Activated CD8-positive, alpha-beta T cell treated with anti-CD3 and anti-CD28 coated beads for 36 hours (primary cell): ENCODE measurements at regions not wholly inside any gene's neighbourhood (a gene's known extent, or its start where the extent isn't known, plus 50 kb on each side); places are given as distances from the start of the nearest gene placed in this dataset.

Source experiments
- ATAC-seq: fragments of 200-7000 bp; cut with Tn5 transposase; one replicate; pipeline ENCODE4 v1.10.0; 2021; ENCODE audit warnings: mild to moderate bottlenecking, moderate library complexity
- CTCF ChIA-PET: fragments of 350-600 bp; sonication (Branson Sonifier 250); formaldehyde crosslinking; loops from one replicate; lab custom pipeline; 2021; ENCODE audit warnings: antibody characterized with exemption; lab: Charles Lee
- POLR2A ChIA-PET: fragments of 350-600 bp; sonication (Branson Sonifier 250); formaldehyde crosslinking; loops from one replicate; lab custom pipeline; 2021; ENCODE audit warnings: antibody characterized with exemption; lab: Charles Lee
- DNase-seq: peaks from one replicate; pipeline ENCODE4 v3.0.0-alpha.2; 2020
- H3K27ac Mint-ChIP-seq: one replicate; pipeline ENCODE4 v1.8.0; 2021; ENCODE audit warnings: mild to moderate bottlenecking, mixed read lengths
- H3K27me3 Mint-ChIP-seq: one replicate; pipeline ENCODE4 v1.8.0; 2021; ENCODE audit warnings: mixed read lengths
- H3K36me3 Mint-ChIP-seq: one replicate; pipeline ENCODE4 v1.8.0; 2021; ENCODE audit warnings: low read depth, mixed read lengths
- H3K4me1 Mint-ChIP-seq: one replicate; pipeline ENCODE4 v1.8.0; 2021; ENCODE audit warnings: low read depth, mixed read lengths
- H3K4me3 Mint-ChIP-seq: one replicate; pipeline ENCODE4 v1.8.0; 2021; ENCODE audit warnings: mild to moderate bottlenecking, moderate library complexity, mixed read lengths
- H3K9me3 Mint-ChIP-seq: one replicate; pipeline ENCODE4 v1.8.0; 2021; ENCODE audit warnings: mixed read lengths
- intact Hi-C: fragments of 100-400 bp; cut with micrococcal nuclease; formaldehyde crosslinking; loops from one replicate; pipeline ENCODE4 v1.10.0; 2022
- TF ChIP-seq, protein P1 (sequence below): fragments of 200-600 bp; IDR thresholded peaks from one replicate; pipeline ENCODE4 v1.8.0; 2022; ENCODE audit warnings: antibody characterized with exemption, mild to moderate bottlenecking

GRCh38 chr2:121133551-121134319 is 151.3 kb downstream of the TFCP2L1 start:
- TF ChIP-seq, protein P1, sequence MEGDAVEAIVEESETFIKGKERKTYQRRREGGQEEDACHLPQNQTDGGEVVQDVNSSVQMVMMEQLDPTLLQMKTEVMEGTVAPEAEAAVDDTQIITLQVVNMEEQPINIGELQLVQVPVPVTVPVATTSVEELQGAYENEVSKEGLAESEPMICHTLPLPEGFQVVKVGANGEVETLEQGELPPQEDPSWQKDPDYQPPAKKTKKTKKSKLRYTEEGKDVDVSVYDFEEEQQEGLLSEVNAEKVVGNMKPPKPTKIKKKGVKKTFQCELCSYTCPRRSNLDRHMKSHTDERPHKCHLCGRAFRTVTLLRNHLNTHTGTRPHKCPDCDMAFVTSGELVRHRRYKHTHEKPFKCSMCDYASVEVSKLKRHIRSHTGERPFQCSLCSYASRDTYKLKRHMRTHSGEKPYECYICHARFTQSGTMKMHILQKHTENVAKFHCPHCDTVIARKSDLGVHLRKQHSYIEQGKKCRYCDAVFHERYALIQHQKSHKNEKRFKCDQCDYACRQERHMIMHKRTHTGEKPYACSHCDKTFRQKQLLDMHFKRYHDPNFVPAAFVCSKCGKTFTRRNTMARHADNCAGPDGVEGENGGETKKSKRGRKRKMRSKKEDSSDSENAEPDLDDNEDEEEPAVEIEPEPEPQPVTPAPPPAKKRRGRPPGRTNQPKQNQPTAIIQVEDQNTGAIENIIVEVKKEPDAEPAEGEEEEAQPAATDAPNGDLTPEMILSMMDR, result no peak
- H3K4me3 Mint-ChIP-seq, result no peak overlapping the region
- ChIA-PET POLR2A (no interaction called here), CTCF (interaction anchor here (1.4 kb wide), 1 partner anchor 222 kb away, joined by 4 read pairs; no protein-coding TSS in a partner anchor)
- H3K4me1 Mint-ChIP-seq, result no peaks in the 10 kb centered on the region
- H3K9me3 Mint-ChIP-seq, result no peaks in the 10 kb centered on the region
- no peak for DNase-seq
- H3K36me3 Mint-ChIP-seq, result no peaks in the 10 kb centered on the region
- no peaks in the 10 kb centered on the region for H3K27me3 Mint-ChIP-seq
- intact Hi-C loops, result no loop called here
- H3K27ac Mint-ChIP-seq, result no peak overlapping the region
- ATAC-seq, result no peak

DNA sequence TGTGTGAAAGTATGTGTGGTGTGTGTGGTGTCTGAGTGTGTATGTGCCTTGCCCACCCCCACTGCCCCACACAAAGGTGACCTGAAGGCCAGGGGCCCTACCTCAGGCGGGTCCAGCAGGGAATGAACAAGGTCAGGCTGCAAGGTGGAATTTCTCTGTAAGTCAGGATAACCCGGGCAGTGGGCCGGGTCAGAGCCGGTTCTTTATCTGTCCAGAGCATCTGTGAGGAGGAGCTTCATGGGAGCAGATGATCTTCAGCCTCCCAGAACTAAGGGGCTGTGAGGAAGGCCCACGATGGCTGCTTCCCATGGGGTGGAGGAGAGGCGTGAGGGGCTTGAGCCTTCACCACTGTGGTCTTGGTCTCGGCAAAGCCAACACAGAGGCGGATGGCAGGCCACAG is 150.3 kb downstream of the TFCP2L1 start:
- CTCF ChIA-PET, result no interaction called here
- H3K27ac Mint-ChIP-seq, result no peak overlapping the region
- no peak overlapping the region for H3K4me3 Mint-ChIP-seq
- ATAC-seq, result no peak
- POLR2A ChIA-PET, result no interaction called here
- peaks cover 3% of the 10 kb centered on the region for H3K9me3 Mint-ChIP-seq
- H3K4me1 Mint-ChIP-seq, result no peaks in the 10 kb centered on the region
- DNase-seq, result no peak
- H3K27me3 Mint-ChIP-seq, result no peaks in the 10 kb centered on the region
- intact Hi-C loops, result no loop called here
- TF ChIP-seq, protein P1, result no peak
- H3K36me3 Mint-ChIP-seq, result no peaks in the 10 kb centered on the region

DNA sequence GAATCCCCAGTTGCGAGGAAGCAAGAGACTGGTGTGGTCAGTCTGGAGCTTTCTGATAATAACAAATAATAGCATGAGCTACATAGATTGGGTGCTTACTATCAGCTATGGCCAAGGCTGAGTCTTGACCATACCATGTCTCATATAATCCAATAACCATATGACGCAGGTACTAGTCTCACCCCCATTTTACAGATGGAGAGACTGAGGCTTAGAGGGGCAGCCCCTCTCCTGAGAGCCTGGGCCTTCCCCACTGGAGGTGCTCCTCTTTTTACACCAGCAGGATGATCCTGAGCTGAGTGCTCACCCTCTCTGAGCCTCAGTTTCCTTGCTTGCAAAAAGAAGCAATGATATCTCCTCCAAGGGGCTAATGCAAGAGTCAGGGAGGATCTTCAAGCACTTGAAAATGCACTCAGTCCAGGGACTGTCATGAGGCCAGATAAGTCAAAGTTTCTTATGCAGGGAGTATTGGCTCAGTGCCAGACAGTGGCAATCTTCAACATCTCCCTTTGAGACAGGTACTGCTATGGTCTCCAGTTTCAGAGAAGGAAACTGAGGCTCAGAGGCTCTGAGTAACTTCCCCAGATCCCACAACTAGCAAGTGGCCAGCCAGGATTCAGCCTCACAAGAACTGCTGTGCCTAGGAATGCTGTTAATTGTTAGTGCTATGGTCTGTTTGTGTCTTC is 149.7 kb downstream of the TFCP2L1 start:
- Mint-ChIP-seq H3K9me3 (peaks cover 3% of the 10 kb centered on the region), H3K4me3 (no peak overlapping the region), H3K36me3 (no peaks in the 10 kb centered on the region), H3K27me3 (no peaks in the 10 kb centered on the region), H3K4me1 (no peaks in the 10 kb centered on the region), H3K27ac (no peak overlapping the region)
- ChIA-PET CTCF (no interaction called here), POLR2A (no interaction called here)
- ATAC-seq, result no peak
- DNase-seq, result no peak
- intact Hi-C loops, result no loop called here
- TF ChIP-seq, protein P1, result no peak

DNA sequence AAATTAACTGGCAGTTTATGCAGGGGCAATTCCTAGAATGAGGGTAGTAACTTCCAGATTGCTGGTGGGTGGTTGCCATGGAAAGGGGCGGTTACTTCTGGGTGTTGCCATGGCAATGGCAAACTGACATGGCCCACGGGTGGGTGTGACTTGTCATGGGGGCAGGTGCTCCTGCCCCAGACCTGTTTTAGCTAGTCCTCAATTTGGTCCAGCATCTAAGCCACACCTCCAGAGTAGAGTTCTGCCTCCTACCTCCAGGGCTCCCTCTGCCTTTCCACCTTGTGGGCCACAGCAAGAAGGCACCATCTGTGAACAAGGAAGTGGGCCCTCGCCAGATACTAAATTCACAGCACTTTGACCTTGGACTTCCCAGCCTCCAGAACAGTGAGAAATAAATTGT is 148.7 kb downstream of the TFCP2L1 start:
- POLR2A ChIA-PET, result no interaction called here
- Mint-ChIP-seq H3K27me3 (peaks cover 1% of the 10 kb centered on the region), H3K9me3 (peaks cover 3% of the 10 kb centered on the region), H3K27ac (no peak overlapping the region), H3K4me1 (no peaks in the 10 kb centered on the region), H3K4me3 (no peak overlapping the region), H3K36me3 (no peaks in the 10 kb centered on the region)
- intact Hi-C loops, result no loop called here
- CTCF ChIA-PET, result no interaction called here
- peak; percentile 16 for DNase-seq
- ATAC-seq, result peak; percentile 51
- TF ChIP-seq, protein P1, result no peak

DNA sequence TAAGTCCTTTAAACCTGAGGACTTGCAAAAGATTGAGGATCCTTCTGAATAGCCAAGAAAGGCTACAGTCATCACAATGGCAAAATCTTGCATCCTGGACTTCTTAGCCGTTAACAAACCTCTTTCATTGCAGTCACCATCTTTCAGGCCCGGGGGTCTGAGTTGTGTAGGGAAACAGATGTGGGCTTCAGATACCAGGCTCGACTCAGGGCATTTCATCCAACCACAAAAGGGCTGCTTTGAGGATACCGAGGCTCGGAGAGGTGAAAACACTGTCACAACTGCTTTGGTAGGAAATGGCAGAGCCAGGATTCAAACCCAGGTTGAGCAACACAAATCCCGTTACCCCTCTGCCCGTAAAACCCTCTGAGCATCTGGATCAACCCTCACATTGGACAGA is 147.4 kb downstream of the TFCP2L1 start:
- peaks cover 1% of the 10 kb centered on the region for H3K27me3 Mint-ChIP-seq
- intact Hi-C loops, result no loop called here
- POLR2A ChIA-PET, result no interaction called here
- H3K36me3 Mint-ChIP-seq, result no peaks in the 10 kb centered on the region
- DNase-seq, result no peak
- H3K4me3 Mint-ChIP-seq, result no peak overlapping the region
- peaks cover 3% of the 10 kb centered on the region for H3K9me3 Mint-ChIP-seq
- ATAC-seq, result no peak
- no peaks in the 10 kb centered on the region for H3K4me1 Mint-ChIP-seq
- no peak overlapping the region for H3K27ac Mint-ChIP-seq
- TF ChIP-seq, protein P1, result no peak
- CTCF ChIA-PET, result no interaction called here
